Stomach (tissue), 4 donors: ENCODE measurements at regions not wholly inside any gene's neighbourhood (a gene's known extent, or its start where the extent isn't known, plus 50 kb on each side); places are given as distances from the start of the nearest gene placed in this dataset.

Experiments
- EP300 ChIP-seq: sonication (generic); formaldehyde crosslinking; IDR thresholded peaks from one replicate; pipeline ENCODE4 v1.6.1; 2017; ENCODE audit warnings: antibody characterized with exemption
- TF ChIP-seq, protein P1 (sequence below), 7 experiments: fragments of 450-650 bp in 4 of 7; fragments of 200-600 bp in 3 of 7; sonication (generic) in 3 of 7; IDR thresholded peaks; one replicate each; pipeline ENCODE4 v1.5.1; 2016 to 2019; ENCODE audit warnings: antibody characterized with exemption in 7 of 7, control low read depth in 2 of 7, mild to moderate bottlenecking in 1 of 7

GRCh38 chr12:115261691-115262398 lies 577.9 kb upstream of the TBX3 start:
- TF ChIP-seq, protein P1, sequence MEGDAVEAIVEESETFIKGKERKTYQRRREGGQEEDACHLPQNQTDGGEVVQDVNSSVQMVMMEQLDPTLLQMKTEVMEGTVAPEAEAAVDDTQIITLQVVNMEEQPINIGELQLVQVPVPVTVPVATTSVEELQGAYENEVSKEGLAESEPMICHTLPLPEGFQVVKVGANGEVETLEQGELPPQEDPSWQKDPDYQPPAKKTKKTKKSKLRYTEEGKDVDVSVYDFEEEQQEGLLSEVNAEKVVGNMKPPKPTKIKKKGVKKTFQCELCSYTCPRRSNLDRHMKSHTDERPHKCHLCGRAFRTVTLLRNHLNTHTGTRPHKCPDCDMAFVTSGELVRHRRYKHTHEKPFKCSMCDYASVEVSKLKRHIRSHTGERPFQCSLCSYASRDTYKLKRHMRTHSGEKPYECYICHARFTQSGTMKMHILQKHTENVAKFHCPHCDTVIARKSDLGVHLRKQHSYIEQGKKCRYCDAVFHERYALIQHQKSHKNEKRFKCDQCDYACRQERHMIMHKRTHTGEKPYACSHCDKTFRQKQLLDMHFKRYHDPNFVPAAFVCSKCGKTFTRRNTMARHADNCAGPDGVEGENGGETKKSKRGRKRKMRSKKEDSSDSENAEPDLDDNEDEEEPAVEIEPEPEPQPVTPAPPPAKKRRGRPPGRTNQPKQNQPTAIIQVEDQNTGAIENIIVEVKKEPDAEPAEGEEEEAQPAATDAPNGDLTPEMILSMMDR (IDR thresholded peaks at IDR 0.05), result no peak
- TF ChIP-seq EP300, result no peak
